HG03575 (cell line): ENCODE measurements at regions not wholly inside any gene's neighbourhood (a gene's known extent, or its start where the extent isn't known, plus 50 kb on each side); places are given as distances from the start of the nearest gene placed in this dataset.
"Not testable (repeated sequence)": the region's sequence is repeated elsewhere in the genome, so short reads cannot be mapped to it uniquely, and the experiment has no call there.

ENCODE experiments used
- ATAC-seq: cut with Tn5 transposase; IDR thresholded peaks from one replicate; pipeline ENCODE4 v1.9.1; 2021; ENCODE audit not compliant: unreplicated experiment, insufficient number of reproducible peaks, low FRiP score; ENCODE audit errors: extremely low read depth

GRCh38 chrX:830532-830931 is 199.9 kb downstream of the SHOX start:
- no peak for ATAC-seq

- no peak for ATAC-seq
Observed at GRCh38 chrX:829145-829544, 198.6 kb downstream of the SHOX start.

GRCh38 chrX:828411-828959 is 197.9 kb downstream of the SHOX start:
- no peak for ATAC-seq

DNA sequence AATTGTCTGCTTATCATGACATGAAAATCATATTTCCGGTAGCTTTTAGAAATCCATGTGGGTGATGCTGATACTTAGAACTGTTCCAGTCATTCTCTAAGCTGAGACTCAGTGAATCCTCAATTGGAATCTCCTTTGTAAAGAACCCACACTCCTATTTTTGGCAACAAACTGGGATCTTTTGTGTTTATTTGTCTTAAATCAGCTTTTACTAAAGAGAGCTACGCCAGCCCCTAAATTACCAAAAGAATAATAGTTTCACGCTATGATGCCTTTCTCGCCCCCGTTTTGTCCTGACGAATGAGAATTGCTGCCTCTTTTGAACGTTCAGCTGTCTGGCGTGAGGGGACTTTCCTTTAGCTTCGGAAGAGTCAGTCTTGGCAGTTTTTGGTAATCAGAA is 195.9 kb downstream of the SHOX start:
- ATAC-seq = no peak

DNA sequence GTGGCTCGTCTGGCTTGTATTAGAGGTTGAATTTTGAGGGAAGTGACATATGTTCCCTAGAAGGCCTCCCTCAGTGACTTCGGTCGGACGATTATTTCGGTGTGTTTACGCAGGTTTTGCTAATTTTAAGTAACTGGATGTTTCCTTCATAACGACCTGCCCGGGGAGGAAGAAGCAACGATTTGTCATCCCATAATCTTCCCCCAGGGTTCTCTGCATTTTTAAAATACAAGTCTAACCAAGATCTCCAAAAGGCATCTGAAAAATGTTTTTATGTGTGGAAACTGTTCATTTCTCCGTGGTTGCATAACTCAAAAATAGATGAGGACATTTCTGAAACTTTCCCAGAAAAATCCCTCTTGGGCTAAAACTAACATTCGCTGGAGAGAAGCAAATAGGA is 195.4 kb downstream of the SHOX start:
- no peak for ATAC-seq

DNA sequence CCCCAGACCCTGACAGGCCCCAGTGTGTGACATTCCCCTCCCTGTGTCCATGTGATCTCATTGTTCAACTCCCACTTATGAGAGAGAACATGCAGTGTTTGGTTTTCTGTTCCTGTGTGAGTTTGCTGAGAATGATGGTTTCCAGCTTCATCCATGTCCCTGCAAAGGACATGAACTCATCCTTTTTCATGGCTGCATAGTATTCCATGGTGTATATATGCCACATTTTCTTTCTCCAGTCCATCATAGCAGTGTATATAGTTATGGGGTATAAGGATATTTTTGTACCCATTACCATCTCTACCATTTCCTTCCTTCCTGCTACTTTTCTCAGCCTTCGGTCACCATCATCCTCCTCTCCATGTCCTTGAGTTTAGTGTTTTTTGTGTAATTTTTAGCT is 192.5 kb downstream of the SHOX start:
- not testable (repeated sequence) for ATAC-seq

- no peak for ATAC-seq
Observed at GRCh38 chrX:821327-822107, 190.9 kb downstream of the SHOX start.

GRCh38 chrX:819684-820083 is 189.1 kb downstream of the SHOX start:
- ATAC-seq = no peak

DNA sequence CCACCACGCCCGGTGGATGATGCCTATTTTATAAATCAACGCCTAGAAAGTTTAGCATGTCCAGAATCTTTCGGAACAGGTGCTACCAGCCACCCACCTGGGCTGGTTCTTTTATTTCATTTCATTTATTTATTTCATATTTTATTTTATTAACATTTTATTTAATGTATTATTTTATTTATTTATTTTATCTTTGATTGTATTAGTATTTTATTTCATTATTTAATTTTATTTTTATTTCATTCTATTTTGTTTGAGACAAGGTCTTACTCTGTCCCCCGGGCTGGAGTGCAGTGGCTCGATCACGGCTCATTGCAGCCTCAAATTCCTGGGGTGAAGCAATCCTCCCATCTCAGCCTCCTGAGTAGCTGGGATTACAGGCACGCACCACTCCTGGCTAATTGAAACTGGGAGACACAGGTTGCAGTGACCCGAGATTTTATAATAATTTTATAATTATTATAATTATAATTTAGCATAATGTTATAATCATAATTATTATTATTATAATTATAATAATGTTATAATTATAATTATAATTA is 187.2 kb downstream of the SHOX start:
- ATAC-seq = no peak

DNA sequence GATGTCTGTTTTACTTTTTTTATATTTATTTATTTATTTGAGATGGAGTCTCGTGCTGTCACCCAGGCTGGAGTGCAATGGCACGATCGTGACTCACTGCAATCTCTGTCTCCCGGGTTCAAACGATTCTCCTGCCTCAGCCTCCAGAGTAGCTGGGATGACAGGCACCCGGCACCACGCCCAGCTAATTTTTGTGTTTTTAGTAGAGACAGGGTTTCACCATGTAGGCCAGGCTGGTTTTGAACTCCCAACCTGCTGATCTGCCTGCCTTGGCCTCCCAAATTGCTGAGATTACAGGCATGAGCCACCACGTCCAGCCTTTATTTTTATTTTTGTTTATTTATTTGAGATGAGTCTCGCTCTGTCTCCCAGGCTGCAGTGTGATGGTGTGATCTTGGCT is 186.6 kb downstream of the SHOX start:
- not testable (repeated sequence) for ATAC-seq

- no peak for ATAC-seq
Observed at GRCh38 chrX:816411-816810, 185.8 kb downstream of the SHOX start.

DNA sequence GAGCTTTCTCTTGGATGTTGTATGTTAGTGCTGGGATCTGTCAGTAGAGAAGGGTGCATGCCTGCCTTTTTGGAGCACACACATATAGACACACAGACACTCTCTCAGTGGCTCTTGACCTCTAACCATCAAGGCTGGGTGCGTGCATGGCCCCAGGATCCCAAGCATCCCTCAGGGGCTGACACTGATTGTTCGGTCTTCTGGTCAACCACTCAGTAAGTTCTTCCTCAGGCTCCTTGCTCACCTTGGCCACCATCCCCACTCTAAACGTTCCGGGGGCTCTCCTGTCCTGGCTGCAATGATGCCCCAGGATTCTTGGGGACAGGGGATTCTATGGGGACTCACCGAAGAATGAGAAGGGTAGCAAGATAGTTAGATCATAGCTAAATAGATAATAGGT is 179.6 kb downstream of the SHOX start:
- ATAC-seq = no peak

DNA sequence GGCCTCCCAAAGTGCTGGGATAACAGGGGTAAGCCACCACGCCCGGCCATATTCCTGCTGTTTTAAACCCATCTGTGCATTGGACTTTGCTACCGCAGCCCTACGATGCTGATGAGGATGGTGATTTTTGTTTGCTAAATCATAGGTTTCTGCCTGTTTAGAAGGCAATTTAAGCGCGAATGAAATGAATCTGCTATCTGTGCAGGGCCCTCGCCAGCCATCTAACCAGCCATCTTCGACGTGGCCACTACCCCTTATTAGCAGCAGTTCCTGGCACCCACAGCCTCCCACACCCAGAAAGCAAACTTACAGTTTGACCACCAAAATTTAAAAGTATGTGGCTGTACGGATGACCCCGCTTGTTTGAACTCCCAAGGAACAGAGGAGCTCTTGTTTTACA is 178.5 kb downstream of the SHOX start:
- ATAC-seq = no peak

DNA sequence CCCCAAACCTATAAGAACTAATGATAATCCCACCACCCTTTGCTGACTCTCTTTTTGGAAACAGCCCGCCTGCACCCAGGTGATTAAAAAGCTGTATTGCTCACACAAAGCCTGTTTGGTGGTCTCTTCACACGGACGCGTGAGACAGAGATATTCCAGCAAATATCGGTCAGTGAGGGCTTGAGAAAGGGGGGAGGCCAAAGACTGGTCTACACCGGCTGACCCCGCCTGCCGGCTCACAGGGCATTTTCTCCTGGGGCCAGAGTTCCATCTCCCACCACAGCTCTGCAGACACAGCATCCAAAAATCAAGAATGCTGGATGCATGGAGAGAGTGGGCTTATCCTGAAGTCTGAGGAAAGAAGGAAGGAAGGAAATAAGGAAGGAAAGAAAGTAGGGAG is 176.0 kb downstream of the SHOX start:
- no peak for ATAC-seq

DNA sequence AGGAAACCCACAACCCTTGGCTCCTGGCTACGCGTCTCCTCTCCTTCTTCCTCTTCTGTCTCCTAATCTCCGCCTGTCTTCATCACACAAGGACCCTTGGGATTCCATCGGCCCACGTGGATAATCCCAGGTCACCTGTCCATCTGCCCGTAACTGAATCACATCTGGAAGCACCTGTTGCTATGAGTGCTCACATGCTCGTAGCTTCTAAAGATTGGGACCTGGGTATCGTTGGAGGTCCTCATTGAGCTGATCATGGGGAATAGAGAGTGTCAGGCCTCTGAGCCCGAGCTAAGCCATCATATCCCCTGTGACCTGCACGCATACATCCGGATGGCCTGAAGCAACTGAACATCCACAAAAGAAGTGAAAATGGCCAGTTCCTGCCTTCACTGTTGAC is 175.4 kb downstream of the SHOX start:
- ATAC-seq = no peak

GRCh38 chrX:805103-805670 is 174.6 kb downstream of the SHOX start:
- no peak for ATAC-seq

DNA sequence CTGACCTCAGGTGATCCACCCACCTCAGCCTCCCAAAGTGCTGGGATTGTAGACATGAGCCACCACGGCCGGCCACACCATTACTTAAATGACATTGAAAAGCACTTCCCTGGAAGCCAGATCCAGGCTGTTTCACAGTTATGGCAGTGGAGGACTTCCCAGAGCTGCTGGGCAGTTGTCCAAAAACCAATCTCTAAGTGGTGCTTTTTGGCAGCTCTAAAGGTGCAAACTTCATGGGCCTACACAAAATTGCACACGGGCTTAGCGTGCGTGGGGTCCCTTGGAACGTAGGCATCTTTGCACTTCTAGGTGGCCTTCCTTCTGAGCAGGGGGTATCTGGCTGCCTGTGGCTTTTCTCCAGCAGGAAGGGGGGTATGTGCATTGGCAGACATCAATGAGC is 172.3 kb downstream of the SHOX start:
- no peak for ATAC-seq

DNA sequence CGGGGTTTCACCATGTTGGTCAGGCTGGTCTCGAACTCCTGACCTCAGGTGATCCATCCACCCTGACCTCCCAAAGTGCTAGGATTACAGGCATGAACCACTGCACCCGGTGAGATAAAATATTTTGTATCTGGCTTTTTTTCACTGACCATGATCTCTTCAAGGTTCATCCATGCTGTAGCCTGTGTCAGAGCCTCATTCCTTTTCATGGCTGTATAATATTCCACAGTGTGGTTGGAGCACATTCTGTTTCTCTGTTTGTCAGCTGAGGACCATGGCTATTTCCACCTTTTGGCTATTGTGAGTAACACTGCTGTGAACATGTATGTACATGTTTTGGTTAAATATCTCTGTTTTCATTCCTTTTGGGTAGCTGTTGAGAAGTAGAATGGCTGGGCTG is 169.2 kb downstream of the SHOX start:
- ATAC-seq = no peak

DNA sequence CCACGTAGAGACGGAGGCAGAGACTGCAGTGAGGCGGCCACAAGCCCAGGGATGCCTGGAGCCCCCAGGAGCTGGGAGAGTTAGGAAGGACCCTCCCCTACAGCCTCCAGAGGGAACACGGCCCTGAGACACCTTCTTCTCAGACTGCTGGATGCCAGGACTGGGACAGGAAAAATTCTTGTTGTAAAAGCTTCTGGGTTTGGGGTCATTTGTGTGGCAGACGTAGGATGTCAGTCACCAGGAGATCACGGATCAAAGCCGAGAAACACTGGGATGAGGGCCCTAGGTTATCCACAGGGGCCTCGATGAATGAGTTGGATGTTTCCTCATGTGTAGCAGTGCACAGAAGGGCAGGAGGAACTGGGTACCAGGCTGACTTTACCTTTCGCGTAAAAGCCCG is 163.7 kb downstream of the SHOX start:
- no peak for ATAC-seq

DNA sequence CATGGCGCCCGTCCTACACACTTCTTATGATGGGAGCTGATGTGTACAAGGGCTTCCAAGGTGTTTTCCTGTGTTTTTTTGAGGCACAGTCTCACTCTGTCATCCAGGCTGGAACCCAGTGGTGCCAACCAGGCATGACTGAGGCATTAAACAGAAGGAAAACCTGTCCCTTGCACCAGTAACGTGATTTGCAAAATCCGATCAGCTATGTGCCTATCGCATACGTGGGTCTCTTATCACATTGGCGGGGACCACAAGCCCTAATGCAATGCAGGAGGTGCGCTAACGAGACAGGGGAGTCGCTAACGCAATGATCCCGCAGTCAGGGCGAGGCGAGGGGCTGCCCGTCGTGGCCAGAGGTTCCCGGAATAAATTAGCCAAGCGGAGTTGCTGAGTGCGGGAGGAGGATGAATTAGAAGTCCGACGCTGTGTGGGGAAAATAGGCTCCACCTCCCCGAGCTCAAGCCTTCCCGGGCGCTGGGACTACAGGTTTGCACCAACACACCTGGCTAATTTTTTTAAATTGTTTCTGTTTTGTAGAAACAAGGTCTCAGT is 162.7 kb downstream of the SHOX start:
- no peak for ATAC-seq
